Esophagus squamous epithelium (tissue), 4 donors: ENCODE measurements at regions not wholly inside any gene's neighbourhood (a gene's known extent, or its start where the extent isn't known, plus 50 kb on each side); places are given as distances from the start of the nearest gene placed in this dataset.

Experiments
- CTCF ChIP-seq, 6 experiments: fragments of 450-650 bp in 4 of 6; fragments of 200-600 bp in 2 of 6; sonication (generic) in 2 of 6; IDR thresholded peaks; one replicate each; pipeline ENCODE4 v1.5.1; 2016 to 2019; ENCODE audit warnings: antibody characterized with exemption in 6 of 6, mild to moderate bottlenecking in 4 of 6, moderate library complexity in 4 of 6
- POLR2A ChIP-seq, 4 donors: fragments of 450-650 bp; IDR thresholded peaks; one replicate each; pipeline ENCODE4 v1.6.1; 2017; ENCODE audit warnings: antibody characterized with exemption in 4 of 4, mild to moderate bottlenecking in 4 of 4, moderate library complexity in 3 of 4

- TF ChIP-seq CTCF (IDR thresholded peaks at IDR 0.05): no peak
- TF ChIP-seq POLR2A (IDR thresholded peaks at IDR 0.05): no peak
Observed at GRCh38 chr10:22481687-22482539, 136.6 kb downstream of the SPAG6 start.
